Fibroblast of pulmonary artery (primary cell): ENCODE measurements at regions not wholly inside any gene's neighbourhood (a gene's known extent, or its start where the extent isn't known, plus 50 kb on each side); places are given as distances from the start of the nearest gene placed in this dataset.

Experiments used
- DNase-seq: peaks from one replicate; pipeline ENCODE4 v3.0.0-alpha.2; 2010; ENCODE audit warnings: low read depth
- H3K4me3 ChIP-seq: replicated peaks from 2 replicates; pipeline ENCODE4 v1.5.1; 2011; ENCODE audit warnings: low read depth, mild to moderate bottlenecking, control low read depth, low read length, moderate library complexity
- CTCF ChIP-seq: IDR thresholded peaks from 2 replicates; pipeline ENCODE4 v1.5.1; 2011; ENCODE audit warnings: mild to moderate bottlenecking, control low read depth, low read length, inconsistent platforms; ENCODE audit errors: missing control alignments

- H3K4me3 ChIP-seq, result no peak overlapping the region
Measured at GRCh38 chr5:88450239-88450638, 181.6 kb upstream of the TMEM161B start.

GRCh38 chr5:88438006-88438405 is 169.4 kb upstream of the TMEM161B start:
- no peak for TF ChIP-seq CTCF
- DNase-seq, result no peak
- no peak overlapping the region for H3K4me3 ChIP-seq

More at GRCh38 chr5:88450239-88450638, 181.6 kb upstream of the TMEM161B start:
- no peak for TF ChIP-seq CTCF
- DNase-seq, result no peak

- no peak overlapping the region for H3K4me3 ChIP-seq
- no peak for DNase-seq
- no peak for TF ChIP-seq CTCF
Measured at GRCh38 chr5:88436290-88436689, 167.6 kb upstream of the TMEM161B start.

- no peak for DNase-seq
- no peak overlapping the region for H3K4me3 ChIP-seq
- no peak for TF ChIP-seq CTCF
Measured at GRCh38 chr5:88428633-88429032, 160.0 kb upstream of the TMEM161B start.

- H3K4me3 ChIP-seq, result no peak overlapping the region
- DNase-seq, result no peak
- no peak for TF ChIP-seq CTCF
Measured at GRCh38 chr5:88426441-88426840, 157.8 kb upstream of the TMEM161B start.

- no peak overlapping the region for H3K4me3 ChIP-seq
- DNase-seq, result no peak
- TF ChIP-seq CTCF, result no peak
Measured at GRCh38 chr5:88425124-88425523, 156.5 kb upstream of the TMEM161B start.

GRCh38 chr5:88419931-88420330 is 151.3 kb upstream of the TMEM161B start:
- no peak overlapping the region for H3K4me3 ChIP-seq
- DNase-seq, result no peak
- TF ChIP-seq CTCF, result no peak
